Nephron (organoid): ENCODE measurements at regions not wholly inside any gene's neighbourhood (a gene's known extent, or its start where the extent isn't known, plus 50 kb on each side); places are given as distances from the start of the nearest gene placed in this dataset.
"Not testable (repeated sequence)": the region's sequence is repeated elsewhere in the genome, so short reads cannot be mapped to it uniquely, and the experiment has no call there.

Source experiments
- H3K27ac Mint-ChIP-seq, 3 experiments: 2 replicates each; pipeline ENCODE4 v1.8.0; 2020; ENCODE audit warnings: mixed read lengths in 3 of 3, mild to moderate bottlenecking in 2 of 3, moderate library complexity in 1 of 3
- H3K27me3 Mint-ChIP-seq: 2 replicates; pipeline ENCODE4 v1.8.0; 2021; ENCODE audit warnings: low read depth, mild to moderate bottlenecking, moderate library complexity, mixed read lengths
- H3K36me3 Mint-ChIP-seq: 2 replicates; pipeline ENCODE4 v1.8.0; 2020; ENCODE audit warnings: low read depth, mixed read lengths
- H3K4me1 Mint-ChIP-seq: 2 replicates; pipeline ENCODE4 v1.8.0; 2020; ENCODE audit warnings: mixed read lengths
- H3K4me3 Mint-ChIP-seq, 3 experiments: 2 replicates each; pipeline ENCODE4 v1.8.0; 2020; ENCODE audit warnings: mild to moderate bottlenecking in 3 of 3, mixed read lengths in 3 of 3, moderate library complexity in 2 of 3
- H3K9me3 Mint-ChIP-seq: 2 replicates; pipeline ENCODE4 v1.8.0; 2020; ENCODE audit warnings: mixed read lengths

GRCh38 chr1:146278758-146279157 is 49.9 kb upstream of the NOTCH2NLA start:
- H3K4me3 Mint-ChIP-seq, H3K9me3 Mint-ChIP-seq, H3K4me1 Mint-ChIP-seq, H3K36me3 Mint-ChIP-seq, H3K27ac Mint-ChIP-seq, H3K27me3 Mint-ChIP-seq: not testable (repeated sequence)
